Spleen (tissue), 11 donors: ENCODE measurements at regions not wholly inside any gene's neighbourhood (a gene's known extent, or its start where the extent isn't known, plus 50 kb on each side); places are given as distances from the start of the nearest gene placed in this dataset.

ENCODE experiments used
- DNase-seq: peaks from one replicate; pipeline ENCODE4 v3.0.0-alpha.2; 2020
- H3K27ac ChIP-seq, 8 donors: fragments of 200-600 bp; sonication (generic) in 7 of 8; 1 replicate in 4 of 8; 2 replicates in 4 of 8; pipeline versions ENCODE4 v1.5.0 to v1.8.0; 2016 to 2021; ENCODE audit warnings: inconsistent platforms in 4 of 8, mild to moderate bottlenecking in 4 of 8, moderate library complexity in 1 of 8
- H3K27me3 ChIP-seq, 7 donors: fragments of 200-600 bp; sonication (generic) in 6 of 7; replicated peaks in 1 of 7; 1 replicate in 4 of 7; 2 replicates in 3 of 7; pipeline versions ENCODE4 v1.5.0 to v1.8.0; 2016 to 2021; ENCODE audit warnings: inconsistent platforms in 3 of 7, mild to moderate bottlenecking in 1 of 7
- H3K36me3 ChIP-seq, 6 donors: fragments of 200-600 bp; sonication (generic) in 5 of 6; 1 replicate in 4 of 6; 2 replicates in 2 of 6; pipeline versions ENCODE4 v1.5.0 to v1.8.0; 2016 to 2021; ENCODE audit warnings: inconsistent platforms in 2 of 6
- H3K4me1 ChIP-seq, 6 donors: fragments of 200-600 bp; sonication (generic) in 5 of 6; 1 replicate in 3 of 6; 2 replicates in 3 of 6; pipeline versions ENCODE4 v1.5.0 to v1.8.0; 2016 to 2021; ENCODE audit warnings: inconsistent platforms in 3 of 6
- H3K4me3 ChIP-seq, 8 donors: fragments of 200-600 bp; sonication (generic) in 7 of 8; 1 replicate in 4 of 8; 2 replicates in 4 of 8; pipeline versions ENCODE4 v1.5.0 to v1.8.0; 2016 to 2021; ENCODE audit warnings: inconsistent platforms in 4 of 8, mild to moderate bottlenecking in 4 of 8, moderate library complexity in 2 of 8
- H3K9me3 ChIP-seq, 8 donors: fragments of 200-600 bp; sonication (generic) in 7 of 8; 1 replicate in 4 of 8; 2 replicates in 4 of 8; pipeline versions ENCODE4 v1.5.0 to v1.8.0; 2016 to 2021; ENCODE audit warnings: inconsistent platforms in 4 of 8
- POLR2A ChIP-seq, 3 donors: fragments of 450-650 bp; IDR thresholded peaks; one replicate each; pipeline ENCODE4 v1.5.1; 2017; ENCODE audit warnings: antibody characterized with exemption in 3 of 3, mild to moderate bottlenecking in 1 of 3
- POLR2AphosphoS5 ChIP-seq, 3 donors: sonication (generic); formaldehyde crosslinking; IDR thresholded peaks; one replicate each; pipeline ENCODE4 v1.5.1; 2017; ENCODE audit warnings: antibody characterized with exemption in 3 of 3
- WGBS, 5 donors: extraction: QIAGEN DNeasy Blood & Tissue Kit in 3 of 5; methylation state at CpG; one replicate each; pipeline versions ENCODE4 v1.1.5 to v1.1.7; 2013 to 2018; 5-methylcytosine and 5-hydroxymethylcytosine counted together
- intact Hi-C: fragments of 100-400 bp; cut with DNase I; formaldehyde crosslinking; loops from one replicate; pipeline ENCODE4 v1.15.0; 2023; ENCODE audit warnings: low total_unique reads
- TF ChIP-seq, protein P1 (sequence below), 11 experiments: fragments of 200-600 bp in 7 of 11; fragments of 450-650 bp in 4 of 11; sonication (generic) in 4 of 11; IDR thresholded peaks in 8 of 11; conservative IDR thresholded peaks in 3 of 11; 1 replicate in 7 of 11; 2 replicates in 4 of 11; pipeline versions ENCODE4 v1.4.0 to v1.8.0; 2016 to 2021; ENCODE audit warnings: antibody characterized with exemption in 11 of 11, inconsistent platforms in 4 of 11, mild to moderate bottlenecking in 1 of 11
- donor health status: healthy with polysubstance abuse.
- donor health status: DM: no; HTN: no; CAD: no; lungs with moderate emphysema.
- donor health status: DM: no; HTN: no; CAD: no.
- donor health status: Bipolar disorder and iron deficiency.
- donor health status: healthy.
- donor health status: DM: no; HTN: no; CAD: no.
- donor health status: DM: yes; HTN: yes; CAD: no.

DNA sequence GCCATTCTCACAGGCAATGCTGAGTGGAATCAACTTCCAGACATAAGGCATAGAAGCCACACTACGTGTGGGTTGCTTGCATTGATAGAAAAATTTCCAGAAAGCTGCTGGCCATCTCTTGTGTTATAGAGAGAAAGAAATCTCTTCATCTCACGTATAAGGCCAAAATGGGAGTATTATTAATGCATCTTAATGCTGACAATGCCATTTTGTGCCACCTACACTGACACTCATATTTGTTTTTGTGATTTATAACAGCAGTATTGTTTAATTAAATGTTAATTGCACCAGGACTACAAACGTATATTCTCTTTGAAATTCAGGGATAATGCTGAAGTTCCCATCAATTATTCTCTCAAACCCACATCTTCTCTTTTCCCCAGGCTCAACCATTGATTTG is 56.1 kb upstream of the TMEM132D start:
- TF ChIP-seq, protein P1, sequence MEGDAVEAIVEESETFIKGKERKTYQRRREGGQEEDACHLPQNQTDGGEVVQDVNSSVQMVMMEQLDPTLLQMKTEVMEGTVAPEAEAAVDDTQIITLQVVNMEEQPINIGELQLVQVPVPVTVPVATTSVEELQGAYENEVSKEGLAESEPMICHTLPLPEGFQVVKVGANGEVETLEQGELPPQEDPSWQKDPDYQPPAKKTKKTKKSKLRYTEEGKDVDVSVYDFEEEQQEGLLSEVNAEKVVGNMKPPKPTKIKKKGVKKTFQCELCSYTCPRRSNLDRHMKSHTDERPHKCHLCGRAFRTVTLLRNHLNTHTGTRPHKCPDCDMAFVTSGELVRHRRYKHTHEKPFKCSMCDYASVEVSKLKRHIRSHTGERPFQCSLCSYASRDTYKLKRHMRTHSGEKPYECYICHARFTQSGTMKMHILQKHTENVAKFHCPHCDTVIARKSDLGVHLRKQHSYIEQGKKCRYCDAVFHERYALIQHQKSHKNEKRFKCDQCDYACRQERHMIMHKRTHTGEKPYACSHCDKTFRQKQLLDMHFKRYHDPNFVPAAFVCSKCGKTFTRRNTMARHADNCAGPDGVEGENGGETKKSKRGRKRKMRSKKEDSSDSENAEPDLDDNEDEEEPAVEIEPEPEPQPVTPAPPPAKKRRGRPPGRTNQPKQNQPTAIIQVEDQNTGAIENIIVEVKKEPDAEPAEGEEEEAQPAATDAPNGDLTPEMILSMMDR (IDR thresholded peaks at IDR 0.05 in 8 of 11, conservative IDR thresholded peaks at IDR 0.05 in 3 of 11): no peak
- WGBS, 5 donors: 38 to 63% (median 54%) methylated on average over 3 of the region's 3 CpGs
- no peaks in the 10 kb centered on the region for H3K4me1 ChIP-seq
- DNase-seq: no peak
- H3K4me3 ChIP-seq: no peak overlapping the region
- H3K27ac ChIP-seq: no peak overlapping the region
- H3K36me3 ChIP-seq: no peaks in the 10 kb centered on the region
- H3K9me3 ChIP-seq: peaks cover 0 to 11% (median 0%) of the 10 kb centered on the region in 8 donors
- intact Hi-C loops: no loop called here
- H3K27me3 ChIP-seq: peaks cover 0 to 10% (median 0%) of the 10 kb centered on the region in 7 donors

DNA sequence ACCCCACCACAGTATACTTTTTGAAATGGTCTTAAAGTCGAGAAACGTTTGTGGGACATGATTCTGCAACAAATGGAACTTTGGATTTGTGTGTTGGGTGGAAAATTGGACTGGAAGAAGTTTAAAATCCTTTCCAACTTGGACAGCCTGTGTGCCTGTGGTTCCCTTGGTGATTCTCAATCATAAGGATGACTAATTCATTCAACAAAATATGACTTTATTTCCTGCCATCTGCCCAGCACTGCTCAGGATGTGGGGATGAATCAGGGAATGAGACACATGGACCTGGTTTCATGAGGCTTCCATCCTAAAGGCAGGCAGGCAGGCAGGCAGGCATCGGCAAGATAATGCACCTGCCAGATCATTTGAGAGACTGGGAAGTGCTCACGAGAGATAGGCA is 57.3 kb upstream of the TMEM132D start:
- H3K4me3 ChIP-seq: no peak overlapping the region
- no peaks in the 10 kb centered on the region for H3K36me3 ChIP-seq
- H3K9me3 ChIP-seq: peaks cover 0 to 11% (median 0%) of the 10 kb centered on the region in 8 donors
- intact Hi-C loops: no loop called here
- peaks cover 0 to 16% (median 0%) of the 10 kb centered on the region in 7 donors for H3K27me3 ChIP-seq
- WGBS, 5 donors: 66 to 76% (median 72%) methylated on average over 4 of the region's 4 CpGs
- no peak overlapping the region for H3K27ac ChIP-seq
- no peak for DNase-seq
- TF ChIP-seq, protein P1 (IDR thresholded peaks at IDR 0.05 in 8 of 11, conservative IDR thresholded peaks at IDR 0.05 in 3 of 11): no peak
- no peak for TF ChIP-seq POLR2AphosphoS5 (IDR thresholded peaks at IDR 0.05)
- no peak for TF ChIP-seq POLR2A (IDR thresholded peaks at IDR 0.05)
- no peaks in the 10 kb centered on the region for H3K4me1 ChIP-seq

DNA sequence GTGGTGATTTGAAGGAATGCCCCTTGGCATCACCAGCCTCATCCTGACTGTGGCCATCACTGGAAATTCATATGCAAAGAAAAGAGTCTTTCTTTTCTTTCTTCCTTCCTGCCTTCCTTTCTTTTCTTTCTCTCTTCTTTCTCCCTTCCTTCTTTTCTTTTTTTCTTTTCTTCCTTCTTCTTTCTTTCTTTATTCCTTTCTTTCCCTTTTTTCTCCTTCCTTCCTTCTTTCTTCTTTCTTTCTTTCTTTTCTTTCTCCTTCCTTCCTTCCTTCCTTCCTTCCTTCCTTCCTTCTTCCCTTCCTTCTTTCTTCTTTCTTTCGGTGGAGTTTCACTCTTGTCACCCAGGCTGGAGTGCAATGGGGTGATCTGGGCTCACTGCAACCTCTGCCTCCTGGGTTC is 58.0 kb upstream of the TMEM132D start:
- Histone ChIP-seq H3K9me3 (peaks cover 0 to 7% (median 0%) of the 10 kb centered on the region in 8 donors), H3K4me1 (no peaks in the 10 kb centered on the region), H3K4me3 (no peak overlapping the region), H3K27ac (no peak overlapping the region), H3K36me3 (no peaks in the 10 kb centered on the region), H3K27me3 (peaks cover 0 to 16% (median 0%) of the 10 kb centered on the region in 7 donors)
- intact Hi-C loops: no loop called here
- DNase-seq: no peak
- 43 to 80% (median 67%) methylated on average over 1 of the region's 1 CpG for WGBS, 5 donors
- TF ChIP-seq POLR2AphosphoS5 (IDR thresholded peaks at IDR 0.05): no peak
- TF ChIP-seq POLR2A (IDR thresholded peaks at IDR 0.05): no peak
- TF ChIP-seq, protein P1 (IDR thresholded peaks at IDR 0.05 in 8 of 11, conservative IDR thresholded peaks at IDR 0.05 in 3 of 11): no peak

- Histone ChIP-seq H3K4me1 (no peaks in the 10 kb centered on the region), H3K4me3 (no peak overlapping the region), H3K9me3 (peaks cover 0 to 4% (median 0%) of the 10 kb centered on the region in 8 donors), H3K36me3 (no peaks in the 10 kb centered on the region), H3K27ac (no peak overlapping the region), H3K27me3 (peaks cover 0 to 16% (median 0%) of the 10 kb centered on the region in 7 donors)
- no peak for DNase-seq
- intact Hi-C loops: no loop called here
- 66 to 76% (median 71%) methylated on average over 7 of the region's 7 CpGs for WGBS, 5 donors
- TF ChIP-seq POLR2A (IDR thresholded peaks at IDR 0.05): no peak
- TF ChIP-seq POLR2AphosphoS5 (IDR thresholded peaks at IDR 0.05): no peak
- TF ChIP-seq, protein P1 (IDR thresholded peaks at IDR 0.05 in 8 of 11, conservative IDR thresholded peaks at IDR 0.05 in 3 of 11): no peak
Measured at GRCh38 chr12:129964300-129964699, 60.5 kb upstream of the TMEM132D start.
